IPS-NIHi7 (cell line): ENCODE measurements at regions not wholly inside any gene's neighbourhood (a gene's known extent, or its start where the extent isn't known, plus 50 kb on each side); places are given as distances from the start of the nearest gene placed in this dataset.
"Not testable (repeated sequence)": the region's sequence is repeated elsewhere in the genome, so short reads cannot be mapped to it uniquely, and the experiment has no call there.

Experiments used
- DNase-seq: peaks from one replicate; pipeline ENCODE4 v3.0.0; 2012; ENCODE audit warnings: mixed read lengths; ENCODE audit errors: extremely low spot score

DNA sequence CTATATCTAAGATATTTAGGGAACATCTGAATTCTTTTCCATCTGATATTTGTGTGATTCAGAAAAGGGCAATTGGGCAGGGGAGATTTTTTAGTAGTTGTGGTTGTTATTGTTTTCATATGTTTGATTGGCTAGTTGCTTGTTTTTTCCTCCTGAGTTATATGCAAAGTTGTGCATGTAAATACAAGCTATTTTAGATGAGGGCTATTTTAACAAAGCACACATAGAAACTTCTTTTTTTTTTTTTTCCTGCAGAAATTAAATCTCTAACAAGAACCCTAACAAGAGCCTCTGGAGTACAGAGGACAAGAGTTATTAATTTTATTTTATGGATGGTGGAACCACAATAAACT lies 559.1 kb downstream of the CETN3 start:
- no peak for DNase-seq

DNA sequence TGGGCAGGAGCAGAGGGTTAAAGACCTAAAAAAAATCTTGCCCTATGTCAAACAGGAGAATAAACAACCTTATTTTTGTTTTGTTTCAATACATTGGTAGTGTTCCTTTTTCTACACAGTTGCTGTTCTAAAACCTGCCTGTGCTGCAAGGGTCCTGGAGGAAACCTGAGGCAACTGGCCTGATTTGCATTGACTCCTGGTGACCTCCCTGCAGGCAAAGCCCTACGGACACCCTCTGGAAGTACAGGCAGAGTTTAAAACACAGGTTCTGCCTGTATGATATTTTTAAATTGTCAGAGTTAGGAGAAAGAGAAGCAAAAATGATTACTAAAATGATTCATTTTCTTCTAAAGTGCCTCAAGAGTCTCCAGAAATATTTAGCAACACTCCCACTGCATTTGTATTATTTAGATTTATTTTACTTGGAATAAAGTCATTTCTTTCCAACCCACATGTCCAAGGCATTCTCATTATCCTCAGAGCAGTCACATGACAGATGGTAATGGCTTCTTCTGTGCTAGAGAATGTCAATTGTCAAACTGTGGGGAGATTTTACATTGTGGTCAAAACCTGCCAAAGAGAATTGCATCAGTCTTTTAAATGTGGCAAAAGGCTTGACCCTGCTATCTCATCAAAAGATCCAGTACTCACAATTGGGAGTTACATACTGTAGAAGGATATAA lies 559.6 kb downstream of the CETN3 start:
- DNase-seq, result peak; percentile 35

DNA sequence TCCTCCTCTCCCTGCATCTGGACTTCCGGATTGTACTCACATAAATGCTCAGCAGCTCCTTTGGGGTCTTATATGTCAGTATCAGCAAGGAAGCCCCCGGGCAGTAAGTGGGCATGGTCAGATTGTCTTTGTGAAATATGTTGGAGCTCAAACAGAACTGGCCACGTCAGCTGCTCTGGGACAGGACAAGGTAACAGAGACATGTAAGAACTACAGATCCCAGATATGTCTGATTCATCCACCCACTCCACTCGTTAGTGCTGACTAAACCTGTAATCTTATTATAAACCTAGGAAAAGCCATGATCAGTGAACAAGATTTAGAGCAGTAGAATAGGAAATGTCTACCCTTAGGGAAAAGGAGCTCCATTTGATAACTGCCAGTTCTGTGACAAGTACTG lies 561.8 kb downstream of the CETN3 start:
- no peak for DNase-seq

DNA sequence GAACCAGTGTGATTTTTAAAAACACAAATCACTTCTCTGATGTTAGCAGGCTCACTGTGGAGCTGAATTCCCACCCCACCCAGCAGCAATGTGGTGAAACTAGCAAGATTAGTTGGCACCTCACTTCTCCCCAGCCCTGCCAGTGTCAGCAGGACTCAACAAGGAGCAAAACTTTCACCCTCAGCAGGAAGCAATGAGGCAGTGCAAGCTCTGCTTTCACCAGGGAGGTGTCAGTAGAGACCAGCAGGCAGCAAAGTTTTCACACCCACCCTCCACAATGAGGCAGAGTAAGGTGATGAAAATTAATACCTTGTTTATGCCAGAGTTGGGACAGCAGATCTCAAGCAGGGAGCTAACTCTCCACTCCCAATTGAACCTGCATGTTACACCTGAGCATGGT lies 565.0 kb downstream of the CETN3 start:
- DNase-seq, result peak; percentile 41

DNA sequence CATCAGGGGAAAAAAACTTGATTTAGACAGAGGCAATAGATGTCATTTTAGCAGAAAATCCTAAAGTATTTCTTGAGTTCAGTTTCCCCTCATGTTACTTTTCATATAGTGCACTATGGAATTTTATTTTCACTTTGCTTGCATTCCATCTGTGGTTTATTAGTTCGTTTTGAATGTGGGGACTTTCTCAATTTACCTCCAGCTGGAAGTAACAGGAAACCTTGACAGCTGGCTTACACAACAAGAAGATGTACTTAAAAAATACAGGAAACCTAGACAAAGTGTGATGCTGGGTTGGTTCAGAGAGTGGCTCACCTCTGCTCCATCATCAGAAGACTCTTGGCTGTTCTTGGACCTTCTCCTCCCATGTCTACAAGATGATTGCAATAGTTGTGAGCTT lies 567.0 kb downstream of the CETN3 start:
- no peak for DNase-seq

DNA sequence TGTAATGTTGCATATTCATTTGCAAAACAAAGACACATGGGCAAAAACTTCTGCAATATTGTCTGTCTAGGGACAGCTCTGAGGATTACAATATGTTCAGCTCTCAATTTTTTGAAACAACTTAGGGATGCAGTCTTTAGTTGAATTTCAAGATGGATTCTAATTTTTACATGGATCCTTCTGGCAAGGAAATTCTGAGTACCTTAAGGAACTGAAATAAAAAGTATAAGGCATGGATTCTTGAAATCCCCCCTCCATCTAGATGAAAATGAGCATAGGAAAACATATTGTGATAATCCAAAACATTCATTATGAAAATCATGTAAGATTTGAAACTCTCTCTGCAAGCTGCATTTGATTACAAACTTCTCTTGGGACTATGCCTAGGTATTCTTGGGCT lies 568.6 kb downstream of the CETN3 start:
- no peak for DNase-seq

DNA sequence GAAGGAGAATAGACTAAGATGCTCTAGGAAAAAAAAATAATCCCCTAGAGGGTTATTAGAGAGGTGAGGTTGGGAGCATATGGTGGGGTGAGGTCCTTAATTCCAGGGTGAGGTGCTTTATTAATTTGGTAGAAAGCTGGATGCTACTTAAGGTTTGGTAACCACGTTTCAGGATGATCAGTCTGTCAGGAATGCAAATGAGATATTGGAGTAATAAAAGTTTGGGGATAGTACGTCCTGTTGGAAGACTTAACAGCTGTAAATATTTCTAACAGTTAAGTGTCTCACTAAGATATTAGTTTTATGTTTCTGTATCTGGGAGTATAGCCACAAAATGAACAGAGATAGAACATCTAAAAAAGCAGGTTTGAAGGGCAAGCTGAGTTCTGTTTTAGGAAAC lies 578.9 kb downstream of the CETN3 start:
- no peak for DNase-seq

DNA sequence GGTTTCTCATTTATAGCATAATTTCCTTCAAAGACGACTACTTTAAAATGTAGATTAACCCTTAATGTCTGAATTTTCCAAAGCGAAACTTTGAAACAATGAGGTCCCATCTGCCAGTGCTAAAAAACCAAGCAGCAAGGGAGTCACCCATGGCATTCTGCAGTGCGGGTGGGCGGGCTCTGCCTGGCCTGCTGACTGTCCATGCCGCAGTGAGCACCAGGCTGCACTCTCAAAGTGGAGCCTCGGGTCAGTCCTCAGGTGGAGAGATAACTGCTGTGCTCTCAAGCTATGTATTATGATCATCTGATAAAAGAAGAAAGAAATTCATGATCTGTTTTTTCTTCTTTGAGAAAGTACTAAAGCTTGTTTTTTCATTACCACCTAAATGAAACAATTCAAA lies 581.6 kb downstream of the CETN3 start:
- no peak for DNase-seq

DNA sequence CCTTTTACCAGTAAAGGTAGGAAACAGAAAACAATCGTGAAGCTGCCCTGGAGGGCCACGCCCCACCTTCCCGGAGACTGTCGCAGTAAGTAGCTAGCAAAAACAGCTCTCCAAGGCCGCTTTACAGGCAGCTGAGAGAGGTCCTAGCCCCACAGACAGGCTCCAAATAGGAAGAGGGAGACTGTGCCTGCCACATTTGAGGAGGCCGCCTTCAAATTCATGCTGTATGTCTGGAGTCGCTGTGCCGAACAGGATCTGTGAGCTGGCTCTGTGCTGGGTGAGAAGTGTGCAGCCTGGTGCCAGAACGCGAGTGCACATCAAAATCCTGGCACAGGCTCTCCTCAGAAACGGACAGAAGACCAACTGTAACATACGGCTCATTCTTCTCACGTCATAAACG lies 582.2 kb downstream of the CETN3 start:
- DNase-seq, result no peak

DNA sequence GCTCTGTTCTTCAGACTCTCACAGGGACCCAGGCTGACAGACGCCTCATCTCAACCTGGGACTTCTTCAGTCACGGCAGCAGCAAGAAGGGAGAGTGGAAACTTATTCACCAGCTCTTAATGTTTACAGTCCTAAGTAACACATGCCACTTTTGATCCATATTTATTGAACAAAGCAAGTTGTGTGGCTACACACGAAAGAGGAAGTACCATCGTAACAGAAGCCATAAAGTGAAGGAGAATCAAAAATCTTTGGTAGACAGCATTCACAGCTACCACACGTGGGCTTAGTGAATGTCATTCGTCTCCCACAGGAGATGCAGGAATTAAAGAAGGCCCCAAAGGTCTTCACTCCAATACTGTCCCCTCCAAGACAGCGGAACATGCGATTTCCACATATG lies 582.6 kb downstream of the CETN3 start:
- DNase-seq, result no peak

DNA sequence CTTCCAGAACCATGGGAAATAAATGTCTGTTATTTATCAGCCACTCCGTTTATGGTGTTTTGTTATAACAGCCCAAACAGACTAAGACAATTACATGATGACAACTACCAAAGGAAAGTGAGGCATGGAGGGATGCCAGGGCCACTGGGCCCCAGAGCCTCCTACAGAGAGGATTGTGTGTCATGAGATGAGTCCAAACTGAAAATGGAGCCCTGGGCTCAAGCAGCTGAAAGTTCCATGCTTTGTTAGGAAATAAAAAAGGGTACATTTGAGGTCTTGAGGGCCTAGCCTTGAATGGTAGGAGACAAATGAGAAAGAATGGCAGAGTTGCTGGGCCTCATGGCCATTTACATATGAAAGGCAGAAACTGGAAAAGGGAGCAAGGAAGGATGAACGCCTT lies 586.5 kb downstream of the CETN3 start:
- DNase-seq, result no peak

DNA sequence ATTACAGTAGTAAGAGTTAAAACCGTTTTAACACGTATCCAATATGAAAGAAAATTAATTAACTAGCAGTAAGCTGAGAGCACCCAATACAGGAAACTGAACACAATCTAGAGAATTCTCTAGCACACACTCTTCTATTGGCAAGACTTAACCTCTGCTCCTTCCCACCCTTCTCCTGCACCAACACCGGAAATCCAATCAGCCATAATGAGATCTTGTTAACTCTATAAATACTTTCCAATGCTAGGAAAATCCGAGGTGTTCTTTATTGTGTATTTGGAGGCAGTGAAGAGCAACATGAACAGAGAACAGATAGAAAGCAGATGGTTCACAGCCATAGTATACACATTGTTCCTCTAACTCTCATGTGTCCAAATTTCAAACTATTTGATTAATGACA lies 591.7 kb downstream of the CETN3 start:
- DNase-seq, result no peak

DNA sequence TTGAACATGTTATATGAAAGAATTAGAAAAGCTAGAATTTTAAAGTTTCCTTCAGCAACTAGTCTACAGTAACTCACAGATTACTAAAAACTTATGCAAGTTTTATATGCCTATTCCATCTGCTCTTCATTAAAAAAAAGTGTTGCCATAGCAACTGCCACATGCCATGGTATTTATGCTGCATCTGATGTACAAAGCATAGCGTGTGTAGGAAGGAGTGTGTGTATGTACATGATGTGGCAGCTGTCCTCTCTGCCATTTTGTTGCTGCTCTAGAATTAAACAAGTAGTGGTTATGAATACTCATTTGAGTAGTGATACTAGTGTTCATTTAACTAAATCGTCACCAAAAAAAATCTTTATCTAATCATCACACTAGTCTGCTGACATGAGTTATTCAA lies 593.5 kb downstream of the CETN3 start:
- no peak for DNase-seq

DNA sequence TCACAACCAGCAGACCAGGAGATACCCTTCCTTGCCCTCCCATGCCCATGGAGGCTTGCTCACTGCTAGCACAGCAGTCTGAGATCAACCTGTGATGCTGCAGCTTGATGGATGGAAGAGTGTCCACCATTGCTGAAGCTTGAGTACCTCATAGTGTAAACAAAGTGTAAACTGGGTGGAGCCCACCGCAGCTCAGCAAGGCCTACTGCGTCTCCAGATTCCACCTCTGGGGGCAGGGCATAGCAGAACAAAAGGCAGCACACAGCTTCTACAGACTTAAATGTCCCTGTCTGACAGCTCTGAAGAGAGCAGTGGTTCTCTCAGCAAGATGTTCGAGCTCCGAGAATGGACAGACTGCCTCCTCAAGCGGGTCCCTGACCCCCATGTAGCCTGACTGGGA lies 608.8 kb downstream of the CETN3 start:
- DNase-seq, result not testable (repeated sequence)

DNA sequence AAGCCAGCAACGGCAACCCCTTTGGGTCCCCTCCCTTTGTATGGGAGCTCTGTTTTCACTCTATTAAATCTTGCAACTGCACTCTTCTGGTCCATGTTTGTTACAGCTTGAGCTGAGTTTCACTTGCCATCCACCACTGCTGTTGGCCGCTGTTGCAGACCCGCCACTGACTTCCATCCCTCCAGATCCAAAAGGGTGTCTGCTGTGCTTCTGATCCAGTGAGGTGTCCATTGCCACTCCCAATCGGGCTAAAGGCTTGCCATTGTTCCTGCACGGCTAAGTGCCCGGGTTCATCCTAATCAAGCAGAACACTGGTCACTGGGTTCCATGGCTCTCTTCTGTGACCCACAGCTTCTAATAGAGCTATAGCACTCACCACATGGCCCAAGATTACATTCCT lies 615.1 kb downstream of the CETN3 start:
- DNase-seq, result not testable (repeated sequence)

DNA sequence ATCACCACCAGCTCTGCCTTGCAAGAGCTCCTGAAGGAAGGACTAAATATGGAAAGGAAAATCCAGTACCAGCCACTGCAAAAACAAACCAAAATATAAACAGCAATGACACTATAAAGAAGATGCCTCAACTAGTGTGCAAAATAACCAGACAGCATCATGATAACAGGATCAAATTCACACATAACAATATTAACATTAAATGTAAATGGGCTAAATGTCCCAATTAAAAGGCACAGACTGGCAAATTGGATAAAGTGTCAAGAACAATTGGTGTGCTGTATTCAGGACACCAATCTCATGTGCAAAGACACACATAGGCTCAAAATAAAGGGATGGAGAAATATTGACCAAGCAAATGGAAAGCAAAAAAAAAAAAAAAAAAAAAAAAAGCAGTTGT lies 629.8 kb downstream of the CETN3 start:
- not testable (repeated sequence) for DNase-seq

DNA sequence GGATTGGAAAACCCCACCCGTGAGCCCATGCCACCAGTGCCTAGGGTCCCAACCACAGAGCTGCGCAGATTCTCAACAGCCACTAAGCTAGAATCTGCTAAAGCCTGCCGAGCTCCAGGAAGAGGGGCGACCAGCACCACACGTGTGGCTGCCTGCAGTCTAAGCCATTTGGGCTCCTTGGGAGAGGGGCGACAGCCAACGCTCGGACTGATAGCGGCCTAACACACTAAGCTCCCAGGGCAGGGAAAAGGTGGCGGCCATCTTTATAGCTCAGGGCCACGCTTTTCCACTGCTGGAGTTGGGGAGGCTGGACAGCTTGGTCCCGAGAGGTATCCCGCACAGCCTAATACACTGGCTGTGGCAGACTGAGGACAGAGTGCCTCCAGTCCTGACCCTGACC lies 631.8 kb downstream of the CETN3 start:
- DNase-seq, result no peak

DNA sequence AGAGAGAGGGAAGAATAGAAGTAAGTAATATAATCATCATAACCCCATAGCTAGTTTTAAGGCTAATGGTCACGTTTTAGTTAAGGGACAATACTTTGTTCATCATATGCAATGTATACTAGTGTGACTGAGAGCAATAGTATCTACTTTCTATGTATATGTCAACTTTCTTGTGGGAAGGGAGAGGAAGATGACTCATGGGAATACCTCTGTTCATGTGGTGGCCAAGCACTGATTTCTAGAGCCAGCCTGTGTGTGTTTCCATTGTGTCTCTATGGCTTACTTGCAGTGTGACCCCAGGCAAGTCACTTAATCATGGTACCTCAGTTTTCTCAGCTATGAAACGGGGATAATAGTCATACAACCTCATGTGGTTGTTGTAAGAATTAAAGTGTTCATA lies 639.6 kb downstream of the CETN3 start:
- DNase-seq, result no peak

DNA sequence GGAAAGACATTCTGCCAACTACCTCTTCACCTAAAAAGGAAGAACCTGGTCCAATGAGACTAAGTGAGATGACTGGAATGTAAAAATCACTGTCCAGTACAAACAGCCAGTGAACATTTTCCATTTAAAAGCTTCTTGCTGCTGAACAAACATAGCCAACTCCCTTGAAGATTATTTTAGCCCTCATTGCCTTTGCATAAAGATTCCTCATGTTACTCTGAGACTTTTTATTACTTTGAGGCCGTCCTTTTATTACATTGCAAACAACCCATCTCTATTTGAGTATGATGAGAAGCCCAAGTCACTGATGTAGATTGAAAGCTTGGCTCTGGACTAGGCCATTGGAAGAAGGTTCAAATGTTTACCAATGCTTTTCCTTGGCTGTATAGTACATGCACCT lies 649.8 kb downstream of the CETN3 start:
- no peak for DNase-seq

DNA sequence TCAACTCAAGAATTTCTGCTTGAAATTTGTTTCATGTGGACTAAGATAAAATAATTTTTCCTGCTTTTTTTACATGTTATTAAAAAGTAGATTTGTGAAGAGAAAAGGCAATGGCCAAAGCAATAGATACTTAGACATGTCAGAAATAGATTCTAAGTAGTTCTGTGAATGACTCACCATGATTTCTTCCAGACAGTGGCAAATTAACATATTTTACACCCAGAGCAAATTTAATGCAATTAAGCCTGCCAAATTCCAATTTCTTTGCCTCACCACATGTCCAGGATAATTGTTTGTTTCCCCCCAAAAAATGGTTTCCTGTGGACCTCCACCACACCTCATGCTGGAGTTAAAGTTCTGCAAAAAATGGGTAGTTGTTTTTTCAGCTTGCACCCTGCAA lies 651.4 kb downstream of the CETN3 start:
- no peak for DNase-seq

DNA sequence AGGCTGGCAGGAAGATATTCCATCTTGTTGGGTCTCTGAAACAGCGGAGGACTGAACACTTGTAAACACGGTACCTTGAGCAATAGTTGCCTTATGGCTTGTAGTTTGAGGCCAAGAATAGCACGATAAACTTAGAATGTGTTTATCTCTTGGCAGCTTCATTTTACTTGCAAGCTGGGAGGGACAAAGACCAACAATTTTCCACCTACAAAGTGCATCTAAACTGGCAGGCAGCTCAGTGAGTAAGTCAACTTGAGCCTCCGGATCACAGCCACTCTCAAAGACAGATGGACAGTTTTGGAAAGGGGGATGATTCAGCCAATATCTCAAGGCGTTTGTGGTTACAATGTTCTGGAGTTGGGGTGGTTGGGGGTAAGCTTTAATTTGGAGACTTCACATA lies 652.6 kb downstream of the CETN3 start:
- no peak for DNase-seq

DNA sequence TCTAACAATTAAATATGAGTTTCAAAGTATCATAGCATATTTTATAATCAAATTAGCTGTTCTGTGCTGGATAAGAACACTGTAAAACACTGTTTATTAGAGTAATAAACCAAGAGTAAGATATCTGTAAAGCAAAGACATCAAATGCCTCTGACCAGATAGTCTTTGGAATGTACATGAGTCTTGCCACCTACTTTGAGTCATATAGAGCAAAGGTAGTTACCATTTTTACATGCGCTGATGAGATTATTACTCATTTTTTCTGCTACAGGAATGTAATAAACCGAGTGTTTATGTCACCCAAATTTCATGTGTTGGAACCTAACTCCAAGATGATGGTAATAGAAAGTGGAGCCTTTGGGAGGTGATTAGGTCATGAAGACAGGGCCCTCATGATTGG lies 654.5 kb downstream of the CETN3 start:
- no peak for DNase-seq

DNA sequence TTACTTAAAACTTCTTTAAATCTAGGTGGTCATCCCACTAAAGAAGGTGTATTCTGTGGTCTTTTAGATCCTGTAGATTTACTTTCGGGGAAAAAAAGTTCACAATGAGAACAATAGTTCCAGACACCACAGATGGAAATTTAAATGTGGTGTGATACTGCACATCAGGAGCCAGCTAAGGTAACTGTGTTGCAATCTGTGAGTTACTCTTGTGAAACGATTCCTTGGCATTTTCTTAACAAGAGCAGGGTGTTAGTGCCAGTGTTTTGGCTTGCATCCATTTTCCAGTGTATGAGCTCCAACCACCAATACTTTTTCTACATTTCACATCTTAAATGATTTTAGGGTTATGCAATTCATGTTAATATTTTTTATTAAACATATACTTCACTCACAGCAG lies 674.5 kb downstream of the CETN3 start:
- no peak for DNase-seq

DNA sequence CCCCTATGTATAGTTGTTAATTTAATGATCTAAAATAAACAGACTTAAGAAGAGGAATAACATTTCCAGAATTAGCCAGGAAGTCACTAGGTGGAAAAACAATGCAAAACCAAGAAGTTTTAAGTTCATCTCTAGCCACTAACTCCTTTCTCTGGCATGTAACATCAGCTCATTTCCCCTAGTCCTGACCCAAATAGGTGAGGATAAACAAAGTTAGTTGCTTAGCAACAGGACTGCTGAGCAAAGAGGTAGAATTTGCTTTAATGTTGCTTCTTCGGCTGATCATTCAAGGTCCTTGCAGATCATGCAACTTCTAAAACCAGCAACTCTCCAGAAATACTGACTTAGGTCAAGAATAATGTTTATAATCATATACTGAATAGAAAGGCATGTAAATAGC lies 675.8 kb downstream of the CETN3 start:
- peak; percentile 38 for DNase-seq
